PFSK-1 (cell line): ENCODE measurements at regions not wholly inside any gene's neighbourhood (a gene's known extent, or its start where the extent isn't known, plus 50 kb on each side); places are given as distances from the start of the nearest gene placed in this dataset.

Experiments
- FOXP2 ChIP-seq: optimal IDR thresholded peaks from 2 replicates; pipeline ENCODE3; 2011; ENCODE audit warnings: borderline replicate concordance, control low read depth, inconsistent platforms; ENCODE audit not compliant: insufficient read depth; ENCODE audit errors: extremely low read length, extremely low read depth
- POLR2AphosphoS5 ChIP-seq: IDR thresholded peaks from 2 replicates; pipeline ENCODE4 v1.6.1; 2012; ENCODE audit warnings: low read depth, mild to moderate bottlenecking, control low read depth, low read length, moderate library complexity
- REST ChIP-seq, 2 experiments: IDR thresholded peaks; 2 replicates each; pipeline versions ENCODE4 v1.6.1 to v1.8.0; 2011 to 2012; ENCODE audit warnings: low read depth in 2 of 2, low read length in 2 of 2, control low read depth in 1 of 2, inconsistent platforms in 1 of 2, mild to moderate bottlenecking in 1 of 2, moderate library complexity in 1 of 2; ENCODE audit not compliant: insufficient read depth in 1 of 2
- SIN3A ChIP-seq: IDR thresholded peaks from 2 replicates; pipeline ENCODE4 v1.6.1; 2012; ENCODE audit warnings: mild to moderate bottlenecking, low read length, moderate library complexity, borderline replicate concordance; ENCODE audit not compliant: insufficient read depth
- TAF1 ChIP-seq: IDR thresholded peaks from 2 replicates; pipeline ENCODE4 v1.6.1; 2012; ENCODE audit warnings: low read length, control low read depth, borderline replicate concordance; ENCODE audit not compliant: insufficient read depth

DNA sequence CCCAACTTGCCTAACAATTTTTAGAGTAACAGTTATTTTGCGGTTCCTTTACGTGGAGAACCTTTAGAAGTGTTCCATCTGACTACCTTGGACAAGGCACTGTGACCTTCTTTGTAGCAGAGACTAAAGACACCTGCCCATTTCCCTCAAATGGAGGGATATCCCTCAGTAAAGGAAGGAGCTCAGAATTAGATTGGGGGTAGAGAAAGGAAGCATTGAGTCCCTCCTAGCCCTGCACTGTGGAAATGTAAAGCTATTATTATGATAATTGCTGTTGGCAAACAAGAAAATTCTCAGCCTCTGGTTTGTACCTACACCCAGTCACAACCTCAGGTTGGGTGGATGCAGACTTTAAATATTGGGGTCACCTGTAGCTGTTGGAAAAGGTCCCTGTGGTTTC is 72.6 kb upstream of the MACF1 start:
- TF ChIP-seq POLR2AphosphoS5 (no peak), TAF1 (no peak), SIN3A (no peak), REST (IDR thresholded peaks at IDR 0.05; ENCODE audit: insufficient read depth in 1 of 2, low read depth in 2 of 2, low read length in 2 of 2) (no peak), FOXP2 (no peak)
